Vagina (tissue), 2 donors: ENCODE measurements at regions not wholly inside any gene's neighbourhood (a gene's known extent, or its start where the extent isn't known, plus 50 kb on each side); places are given as distances from the start of the nearest gene placed in this dataset.

Experiments
- POLR2A ChIP-seq, 2 donors: fragments of 450-650 bp; IDR thresholded peaks; one replicate each; pipeline ENCODE4 v1.6.1; 2017; ENCODE audit warnings: antibody characterized with exemption in 2 of 2, mild to moderate bottlenecking in 2 of 2, moderate library complexity in 2 of 2
- POLR2AphosphoS5 ChIP-seq, 2 donors: sonication (generic); formaldehyde crosslinking; IDR thresholded peaks; one replicate each; pipeline ENCODE4 v1.9.0; 2017; ENCODE audit warnings: antibody characterized with exemption in 2 of 2, mild to moderate bottlenecking in 2 of 2, low read depth in 1 of 2; ENCODE audit not compliant: insufficient read depth in 1 of 2
- TF ChIP-seq, protein P1 (sequence below), 3 experiments: fragments of 450-650 bp in 2 of 3; fragments of 200-600 bp in 1 of 3; sonication (generic) in 1 of 3; IDR thresholded peaks; one replicate each; pipeline ENCODE4 v1.5.1; 2017 to 2019; ENCODE audit warnings: antibody characterized with exemption in 3 of 3, mild to moderate bottlenecking in 2 of 3, moderate library complexity in 2 of 3

DNA sequence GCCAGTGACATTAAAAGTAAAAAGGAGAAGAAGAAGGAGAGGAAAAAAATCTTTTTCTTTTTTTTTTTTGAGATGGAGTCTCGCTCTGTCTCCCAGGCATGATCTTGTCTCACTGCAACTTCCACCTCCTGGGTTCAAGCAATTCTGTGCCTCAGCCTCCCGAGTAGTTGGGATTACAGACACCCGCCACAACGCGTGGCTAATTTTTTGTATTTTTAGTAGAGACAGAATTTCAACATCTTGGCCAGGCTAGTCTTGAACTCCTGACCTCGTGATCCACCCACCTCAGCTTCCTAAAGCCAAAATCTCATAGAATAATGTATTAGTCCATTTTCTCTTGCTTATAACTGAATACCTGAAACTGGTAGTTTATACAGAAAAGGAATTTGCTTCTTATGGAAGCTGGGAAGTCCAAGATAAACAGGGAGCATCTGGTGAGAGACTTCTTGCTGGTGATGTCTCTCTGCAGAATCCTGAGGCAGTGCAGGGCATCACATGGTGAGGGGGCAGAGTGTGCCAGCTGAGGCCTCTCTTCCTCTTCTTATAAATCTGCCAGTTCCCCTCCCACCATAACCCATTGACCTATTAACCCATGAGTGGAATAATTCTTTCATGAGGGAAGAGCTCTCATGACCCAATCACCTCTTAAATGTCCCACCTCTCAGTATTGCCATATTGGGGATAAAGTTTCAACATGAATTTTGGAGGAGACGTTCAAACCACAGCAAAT, 466.3 kb downstream of the GADD45G start:
- TF ChIP-seq, protein P1, sequence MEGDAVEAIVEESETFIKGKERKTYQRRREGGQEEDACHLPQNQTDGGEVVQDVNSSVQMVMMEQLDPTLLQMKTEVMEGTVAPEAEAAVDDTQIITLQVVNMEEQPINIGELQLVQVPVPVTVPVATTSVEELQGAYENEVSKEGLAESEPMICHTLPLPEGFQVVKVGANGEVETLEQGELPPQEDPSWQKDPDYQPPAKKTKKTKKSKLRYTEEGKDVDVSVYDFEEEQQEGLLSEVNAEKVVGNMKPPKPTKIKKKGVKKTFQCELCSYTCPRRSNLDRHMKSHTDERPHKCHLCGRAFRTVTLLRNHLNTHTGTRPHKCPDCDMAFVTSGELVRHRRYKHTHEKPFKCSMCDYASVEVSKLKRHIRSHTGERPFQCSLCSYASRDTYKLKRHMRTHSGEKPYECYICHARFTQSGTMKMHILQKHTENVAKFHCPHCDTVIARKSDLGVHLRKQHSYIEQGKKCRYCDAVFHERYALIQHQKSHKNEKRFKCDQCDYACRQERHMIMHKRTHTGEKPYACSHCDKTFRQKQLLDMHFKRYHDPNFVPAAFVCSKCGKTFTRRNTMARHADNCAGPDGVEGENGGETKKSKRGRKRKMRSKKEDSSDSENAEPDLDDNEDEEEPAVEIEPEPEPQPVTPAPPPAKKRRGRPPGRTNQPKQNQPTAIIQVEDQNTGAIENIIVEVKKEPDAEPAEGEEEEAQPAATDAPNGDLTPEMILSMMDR (IDR thresholded peaks at IDR 0.05) = no peak
- TF ChIP-seq POLR2A (IDR thresholded peaks at IDR 0.05) = no peak
- TF ChIP-seq POLR2AphosphoS5 (IDR thresholded peaks at IDR 0.05; ENCODE audit: insufficient read depth in 1 of 2, low read depth in 1 of 2) = no peak
